K562 (cell line): ENCODE measurements at regions not wholly inside any gene's neighbourhood (a gene's known extent, or its start where the extent isn't known, plus 50 kb on each side); places are given as distances from the start of the nearest gene placed in this dataset.

Source experiments
- ATAC-seq: fragments of 200-7000 bp; cut with Tn5 transposase; 3 replicates; pipeline ENCODE4 v1.9.1; 2020; ENCODE audit warnings: moderate library complexity
- BruUV-seq: library from RNA; stranded (reverse); fragments of 400-500 nt; replicated peaks from 2 replicates; lab custom pipeline; 2021; lab: Mats Ljungman, UMichigan
- CTCF ChIA-PET: fragments of 300-600 bp; formaldehyde crosslinking; extraction: SDS; loops from one replicate; lab custom pipeline; 2021; ENCODE audit warnings: low intra/inter-chr PET ratio; lab: Yijun Ruan, JAX
- POLR2A ChIA-PET: fragments of 300-600, 350-650 bp; sonication (Branson Sonifier 250); formaldehyde crosslinking; extraction: SDS; loops from one replicate; lab custom pipeline; 2021; ENCODE audit warnings: antibody characterized with exemption, inconsistent platforms; lab: Yijun Ruan, JAX
- DNase-seq, 4 experiments: peaks; one replicate each; pipeline versions ENCODE4 v3.0.0 to v3.0.0-alpha.2; 2011 to 2018; ENCODE audit warnings: low spot score in 3 of 4, mixed read lengths in 3 of 4; ENCODE audit errors: extremely low read depth in 1 of 4
- FAIRE-seq: peaks from 2 replicates; lab custom pipeline; 2011; peaks lifted over from hg19 to GRCh38; lab: Jason Lieb, UNC
- H2AFZ ChIP-seq: 2 replicates; pipeline ENCODE4 v1.6.0; 2011; ENCODE audit warnings: low read depth, low read length, control low read depth, inconsistent platforms
- H3K27ac ChIP-seq: fragments of 200-600 bp; 3 replicates; pipeline ENCODE4 v1.8.0; 2011; ENCODE audit warnings: low read depth, mild to moderate bottlenecking, control low read depth, inconsistent platforms, low read length, moderate library complexity, mixed read lengths; ENCODE audit errors: extremely low read depth
- H3K27me3 ChIP-seq, 2 experiments: fragments of 300-600 bp in 1 of 2; 2 replicates in 1 of 2; 3 replicates in 1 of 2; pipeline versions ENCODE4 v1.6.0 to v1.8.0; 2011; ENCODE audit warnings: inconsistent platforms in 2 of 2, low read length in 2 of 2, mild to moderate bottlenecking in 1 of 2, mixed read lengths in 1 of 2, moderate library complexity in 1 of 2; ENCODE audit not compliant: control insufficient read depth in 2 of 2, insufficient read depth in 2 of 2
- H3K36me3 ChIP-seq: fragments of 300-600 bp; 3 replicates; pipeline ENCODE4 v1.8.0; 2011; ENCODE audit warnings: mild to moderate bottlenecking, low read length, inconsistent platforms; ENCODE audit not compliant: control insufficient read depth, insufficient read depth
- H3K4me1 ChIP-seq, 2 experiments: fragments of 200-600 bp in 1 of 2; replicated peaks in 1 of 2; 2 replicates in 1 of 2; 3 replicates in 1 of 2; pipeline versions ENCODE4 v1.5.1 to v1.8.0; 2011; ENCODE audit warnings: inconsistent platforms in 2 of 2, low read length in 2 of 2, mild to moderate bottlenecking in 1 of 2, mixed read lengths in 1 of 2, moderate library complexity in 1 of 2; ENCODE audit not compliant: control insufficient read depth in 2 of 2, insufficient read depth in 2 of 2
- H3K4me2 ChIP-seq: 2 replicates; pipeline ENCODE4 v1.6.1; 2011; ENCODE audit warnings: low read length, control low read depth, inconsistent platforms, mixed read lengths; ENCODE audit not compliant: insufficient read depth
- H3K4me3 ChIP-seq: fragments of 200-600 bp; sonication (generic), shearing (Covaris generic); 2 replicates; pipeline ENCODE4 v1.5.1; 2016; ENCODE audit warnings: control low read depth, inconsistent platforms
- H3K79me2 ChIP-seq: fragments of 200-600 bp; 3 replicates; pipeline ENCODE4 v1.8.0; 2011; ENCODE audit warnings: low read length, inconsistent platforms; ENCODE audit not compliant: control insufficient read depth, insufficient read depth
- H3K9ac ChIP-seq, 2 experiments: 2 replicates each; pipeline versions ENCODE4 v1.6.0 to v1.6.1; 2011; ENCODE audit warnings: low read depth in 2 of 2, low read length in 2 of 2, control low read depth in 1 of 2, inconsistent platforms in 1 of 2, mild to moderate bottlenecking in 1 of 2, mixed read lengths in 1 of 2; ENCODE audit not compliant: insufficient read depth in 1 of 2
- H3K9me1 ChIP-seq: one replicate; pipeline ENCODE4 v1.6.0; 2011; ENCODE audit warnings: inconsistent platforms, mild to moderate bottlenecking, low read length, moderate library complexity; ENCODE audit not compliant: control insufficient read depth, insufficient read depth
- H3K9me3 ChIP-seq: replicated peaks from 2 replicates; pipeline ENCODE4 v1.5.1; 2011; ENCODE audit warnings: low read depth, low read length, inconsistent platforms; ENCODE audit not compliant: control insufficient read depth, insufficient read depth
- H4K20me1 ChIP-seq: replicated peaks from 2 replicates; pipeline ENCODE4 v1.6.1; 2011; ENCODE audit warnings: low read length, inconsistent platforms, mixed read lengths; ENCODE audit not compliant: control insufficient read depth, insufficient read depth
- BCOR ChIP-seq: fragments of 450-650 bp; IDR thresholded peaks from 2 replicates; pipeline ENCODE4 v1.6.1; 2016
- BRCA1 ChIP-seq, 2 experiments: fragments of 450-650 bp in 1 of 2; sonication (generic) in 1 of 2; formaldehyde crosslinking in 1 of 2; IDR thresholded peaks; 2 replicates each; pipeline versions ENCODE4 v1.5.0 to v1.6.1; 2017 to 2020; ENCODE audit warnings: mild to moderate bottlenecking in 1 of 2, missing genetic modification reagents in 1 of 2
- SUPT5H ChIP-seq: fragments of 450-650 bp; IDR thresholded peaks from 2 replicates; pipeline ENCODE4 v1.6.1; 2016
- TEAD1 ChIP-seq, 2 experiments: fragments of 450-650 bp in 1 of 2; sonication (generic) in 1 of 2; formaldehyde crosslinking; IDR thresholded peaks; 2 replicates each; pipeline versions ENCODE4 v1.4.0 to v1.8.0; 2020 to 2022; ENCODE audit warnings: mild to moderate bottlenecking in 2 of 2, missing genetic modification reagents in 1 of 2
- ZNF696 ChIP-seq: fragments of 250-450 bp; sonication (Bioruptor Pico); conservative IDR thresholded peaks from 2 replicates; pipeline ENCODE4 v1.4.0; 2020; ENCODE audit warnings: mild to moderate bottlenecking, moderate library complexity
- ZNF780A ChIP-seq: fragments of 250-450 bp; sonication (Bioruptor Pico); IDR thresholded peaks from 2 replicates; pipeline ENCODE4 v1.5.0; 2021; ENCODE audit warnings: mild to moderate bottlenecking
- WGBS: fragments of 100-300 bp; shearing (Covaris generic); methylation state at CpG from one replicate; pipeline ENCODE4 v1.1.6; 2016; ENCODE audit warnings: low coverage, mixed read lengths; ENCODE audit not compliant: insufficient coverage; ENCODE audit errors: missing lambda C conversion rate; 5-methylcytosine and 5-hydroxymethylcytosine counted together
- in situ Hi-C: fragments of 300-500 bp; cut with MboI; formaldehyde crosslinking; loops from 4 replicates; pipeline ENCODE4 v1.15.0; 2018; ENCODE audit warnings: inconsistent platforms, mixed read lengths
- intact Hi-C: fragments of 100-400 bp; cut with micrococcal nuclease; formaldehyde crosslinking; loops from 2 replicates; pipeline ENCODE4 v1.14.2; 2022
- TF ChIP-seq, protein P1 (sequence below): fragments of 250-450 bp; sonication (Bioruptor Pico); IDR thresholded peaks from 2 replicates; pipeline ENCODE4 v1.5.0; 2021; ENCODE audit warnings: mild to moderate bottlenecking, moderate library complexity
- TF ChIP-seq, protein P2 (sequence below): sonication (generic); formaldehyde crosslinking; IDR thresholded peaks from 2 replicates; pipeline ENCODE4 v1.8.0; 2022; ENCODE audit warnings: mild to moderate bottlenecking, missing genetic modification reagents, borderline replicate concordance
- TF ChIP-seq, protein P3 (sequence below): conservative IDR thresholded peaks from 2 replicates; pipeline ENCODE4 v1.6.1; 2011; ENCODE audit warnings: low read depth, mild to moderate bottlenecking, low read length; ENCODE audit not compliant: control insufficient read depth
- TF ChIP-seq, protein P4 (sequence below): fragments of 450-650 bp; formaldehyde crosslinking; IDR thresholded peaks from 2 replicates; pipeline ENCODE4 v1.4.0; 2020; ENCODE audit warnings: mild to moderate bottlenecking, mixed read lengths
- TF ChIP-seq, protein P5 (sequence below): sonication (generic); formaldehyde crosslinking; IDR thresholded peaks from 2 replicates; pipeline ENCODE4 v1.8.0; 2022; ENCODE audit warnings: missing genetic modification reagents, mild to moderate bottlenecking, moderate library complexity, borderline replicate concordance

DNA sequence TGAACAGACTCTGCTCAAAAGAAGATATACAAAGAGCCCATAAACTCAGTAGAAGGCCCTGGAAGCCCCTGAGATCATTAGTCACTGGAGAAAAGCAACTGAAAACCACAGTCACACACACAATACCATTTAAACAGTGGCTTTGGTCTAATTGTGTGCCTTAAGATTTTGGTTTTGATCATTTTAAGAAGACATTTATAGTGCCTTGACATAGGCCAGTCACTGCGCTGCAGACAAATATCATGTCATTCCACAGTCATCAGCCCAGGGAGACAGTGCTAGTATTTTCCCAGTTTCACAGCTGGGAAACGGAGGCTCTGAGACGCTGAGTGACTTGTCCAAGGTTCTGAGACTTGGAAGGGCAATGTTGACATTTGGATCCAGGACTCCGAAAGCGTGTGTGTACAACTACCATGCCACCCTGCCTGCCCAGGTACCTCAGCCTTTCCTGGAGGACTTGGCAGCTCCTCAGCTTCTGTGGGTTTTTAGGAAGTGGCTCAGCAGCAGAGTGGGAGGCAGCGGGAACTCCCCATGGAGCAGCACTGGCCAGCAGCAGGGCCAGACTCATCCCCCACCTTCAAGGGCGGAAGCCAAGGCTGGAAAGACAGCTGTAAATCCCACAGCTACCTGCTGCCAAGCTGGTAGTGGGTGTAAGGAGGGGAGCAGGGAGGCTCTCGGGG is 173.9 kb downstream of the WDR11 start (continued):
- TF ChIP-seq, protein P1, sequence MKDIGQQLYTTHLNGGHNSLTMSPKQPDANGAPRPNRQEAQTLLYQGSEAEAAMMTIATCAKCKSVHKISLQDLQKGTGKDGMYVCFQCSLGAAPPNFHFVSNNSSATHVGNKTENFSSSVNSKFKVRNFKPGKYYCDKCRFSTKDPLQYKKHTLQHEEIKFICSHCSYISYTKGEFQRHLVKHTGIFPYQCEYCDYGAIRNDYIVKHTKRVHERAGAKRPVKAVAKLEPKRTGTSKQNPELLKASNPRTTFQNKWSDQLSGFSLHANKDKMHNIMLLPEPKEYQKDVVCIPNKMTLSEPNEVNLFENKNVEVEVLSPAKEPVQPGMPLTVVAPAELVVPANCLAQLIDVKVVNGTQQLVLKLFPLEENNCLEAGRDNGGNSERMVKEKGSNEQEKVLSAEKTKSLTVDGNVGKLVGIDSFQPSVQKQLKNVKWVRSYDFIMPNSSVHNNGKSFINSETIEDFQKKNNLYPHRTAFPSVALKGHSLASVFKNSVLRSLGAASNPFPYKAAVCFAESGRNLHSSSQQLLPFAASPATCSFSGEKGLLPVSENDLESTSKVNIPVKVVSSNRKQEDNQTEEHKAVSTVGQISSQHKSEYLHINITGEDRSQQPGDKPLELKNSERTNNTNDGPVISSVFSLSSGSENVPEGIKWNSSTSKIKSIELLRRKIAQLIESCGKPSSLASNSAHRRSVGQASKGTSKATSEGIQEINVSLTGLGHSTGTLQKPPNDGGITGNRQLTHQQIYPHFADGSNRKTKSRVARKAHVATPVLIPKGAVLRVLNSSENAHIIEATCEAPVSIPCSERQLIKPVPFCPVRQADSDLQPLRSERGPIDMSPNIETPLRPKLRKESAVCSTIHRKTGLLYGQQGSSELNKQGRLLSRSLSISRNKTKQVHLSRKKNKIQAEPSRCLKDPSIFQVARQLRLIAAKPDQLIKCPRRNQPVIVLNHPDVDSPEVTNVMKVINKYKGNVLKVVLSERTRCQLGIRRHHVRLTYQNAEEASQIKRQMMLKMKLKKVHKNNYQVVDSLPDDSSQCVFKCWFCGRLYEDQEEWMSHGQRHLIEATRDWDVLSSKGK (CRISPR knock-in tag), result no peak
- TF ChIP-seq, protein P2, sequence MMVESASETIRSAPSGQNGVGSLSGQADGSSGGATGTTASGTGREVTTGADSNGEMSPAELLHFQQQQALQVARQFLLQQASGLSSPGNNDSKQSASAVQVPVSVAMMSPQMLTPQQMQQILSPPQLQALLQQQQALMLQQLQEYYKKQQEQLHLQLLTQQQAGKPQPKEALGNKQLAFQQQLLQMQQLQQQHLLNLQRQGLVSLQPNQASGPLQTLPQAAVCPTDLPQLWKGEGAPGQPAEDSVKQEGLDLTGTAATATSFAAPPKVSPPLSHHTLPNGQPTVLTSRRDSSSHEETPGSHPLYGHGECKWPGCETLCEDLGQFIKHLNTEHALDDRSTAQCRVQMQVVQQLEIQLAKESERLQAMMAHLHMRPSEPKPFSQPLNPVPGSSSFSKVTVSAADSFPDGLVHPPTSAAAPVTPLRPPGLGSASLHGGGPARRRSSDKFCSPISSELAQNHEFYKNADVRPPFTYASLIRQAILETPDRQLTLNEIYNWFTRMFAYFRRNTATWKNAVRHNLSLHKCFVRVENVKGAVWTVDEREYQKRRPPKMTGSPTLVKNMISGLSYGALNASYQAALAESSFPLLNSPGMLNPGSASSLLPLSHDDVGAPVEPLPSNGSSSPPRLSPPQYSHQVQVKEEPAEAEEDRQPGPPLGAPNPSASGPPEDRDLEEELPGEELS (CRISPR knock-in tag), result no peak
- TF ChIP-seq ZNF780A (CRISPR knock-in tag) (no peak), SUPT5H (no peak)

DNA sequence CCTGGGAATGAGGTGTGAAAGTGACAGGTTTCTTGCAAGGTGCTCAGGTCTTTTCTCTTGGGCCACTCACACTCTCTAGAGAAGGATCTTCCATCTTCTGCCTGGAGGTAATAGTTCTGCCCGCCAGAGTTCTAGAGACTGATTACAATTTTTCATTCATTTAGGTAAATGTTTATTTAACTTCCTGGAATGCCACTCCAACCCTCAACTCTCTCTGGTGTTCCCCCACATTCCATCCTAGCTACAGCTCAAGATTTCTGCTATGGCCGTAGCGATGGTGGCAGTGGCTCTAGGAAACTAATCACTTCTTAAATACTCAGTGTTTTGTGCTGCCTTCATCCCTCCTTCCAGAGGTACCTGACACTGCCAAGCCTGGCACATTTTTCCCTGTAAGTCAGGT is 174.6 kb downstream of the WDR11 start:
- Histone ChIP-seq H3K27ac (no peak overlapping the region), H4K20me1 (no peaks in the 10 kb centered on the region), H3K79me2 (no peaks in the 10 kb centered on the region), H3K4me3 (no peak overlapping the region), H3K4me1 (no peaks in the 10 kb centered on the region), H3K4me2 (no peak overlapping the region), H3K9ac (no peak overlapping the region), H3K36me3 (no peaks in the 10 kb centered on the region), H3K27me3 (no peaks in the 10 kb centered on the region), H3K9me3 (no peaks in the 10 kb centered on the region), H2AFZ (no peak overlapping the region), H3K9me1 (no peaks in the 10 kb centered on the region)
- intact Hi-C loops (no loop called here), in situ Hi-C loops (no loop called here)
- DNase-seq (no peak), FAIRE-seq (no peak), ATAC-seq (no peak)
- ChIA-PET POLR2A (no interaction called here), CTCF (no interaction called here)
- no TSS peak for BruUV-seq
- 0% methylated on average over 3 of the region's 3 CpGs for WGBS
- TF ChIP-seq, protein P3, sequence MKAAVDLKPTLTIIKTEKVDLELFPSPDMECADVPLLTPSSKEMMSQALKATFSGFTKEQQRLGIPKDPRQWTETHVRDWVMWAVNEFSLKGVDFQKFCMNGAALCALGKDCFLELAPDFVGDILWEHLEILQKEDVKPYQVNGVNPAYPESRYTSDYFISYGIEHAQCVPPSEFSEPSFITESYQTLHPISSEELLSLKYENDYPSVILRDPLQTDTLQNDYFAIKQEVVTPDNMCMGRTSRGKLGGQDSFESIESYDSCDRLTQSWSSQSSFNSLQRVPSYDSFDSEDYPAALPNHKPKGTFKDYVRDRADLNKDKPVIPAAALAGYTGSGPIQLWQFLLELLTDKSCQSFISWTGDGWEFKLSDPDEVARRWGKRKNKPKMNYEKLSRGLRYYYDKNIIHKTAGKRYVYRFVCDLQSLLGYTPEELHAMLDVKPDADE, result no peak
- TF ChIP-seq BCOR (no peak), TEAD1 (CRISPR knock-in tag; IDR thresholded peaks at IDR 0.05) (no peak), BRCA1 (IDR thresholded peaks at IDR 0.05) (no peak), BRCA1 (CRISPR knock-in tag; IDR thresholded peaks at IDR 0.05) (no peak), ZNF696 (CRISPR knock-in tag) (no peak)
- TF ChIP-seq, protein P4, sequence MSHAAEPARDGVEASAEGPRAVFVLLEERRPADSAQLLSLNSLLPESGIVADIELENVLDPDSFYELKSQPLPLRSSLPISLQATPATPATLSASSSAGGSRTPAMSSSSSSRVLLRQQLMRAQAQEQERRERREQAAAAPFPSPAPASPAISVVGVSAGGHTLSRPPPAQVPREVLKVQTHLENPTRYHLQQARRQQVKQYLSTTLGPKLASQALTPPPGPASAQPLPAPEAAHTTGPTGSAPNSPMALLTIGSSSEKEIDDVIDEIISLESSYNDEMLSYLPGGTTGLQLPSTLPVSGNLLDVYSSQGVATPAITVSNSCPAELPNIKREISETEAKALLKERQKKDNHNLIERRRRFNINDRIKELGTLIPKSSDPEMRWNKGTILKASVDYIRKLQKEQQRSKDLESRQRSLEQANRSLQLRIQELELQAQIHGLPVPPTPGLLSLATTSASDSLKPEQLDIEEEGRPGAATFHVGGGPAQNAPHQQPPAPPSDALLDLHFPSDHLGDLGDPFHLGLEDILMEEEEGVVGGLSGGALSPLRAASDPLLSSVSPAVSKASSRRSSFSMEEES, result no peak
- TF ChIP-seq, protein P5, sequence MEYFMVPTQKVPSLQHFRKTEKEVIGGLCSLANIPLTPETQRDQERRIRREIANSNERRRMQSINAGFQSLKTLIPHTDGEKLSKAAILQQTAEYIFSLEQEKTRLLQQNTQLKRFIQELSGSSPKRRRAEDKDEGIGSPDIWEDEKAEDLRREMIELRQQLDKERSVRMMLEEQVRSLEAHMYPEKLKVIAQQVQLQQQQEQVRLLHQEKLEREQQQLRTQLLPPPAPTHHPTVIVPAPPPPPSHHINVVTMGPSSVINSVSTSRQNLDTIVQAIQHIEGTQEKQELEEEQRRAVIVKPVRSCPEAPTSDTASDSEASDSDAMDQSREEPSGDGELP, result no peak
